ENCODE measurements at regions not wholly inside any gene's neighbourhood (a gene's known extent, or its start where the extent isn't known, plus 50 kb on each side); places are given as distances from the start of the nearest gene placed in this dataset.
"Not testable (repeated sequence)": the region's sequence is repeated elsewhere in the genome, so short reads cannot be mapped to it uniquely, and the experiment has no call there.

DNA sequence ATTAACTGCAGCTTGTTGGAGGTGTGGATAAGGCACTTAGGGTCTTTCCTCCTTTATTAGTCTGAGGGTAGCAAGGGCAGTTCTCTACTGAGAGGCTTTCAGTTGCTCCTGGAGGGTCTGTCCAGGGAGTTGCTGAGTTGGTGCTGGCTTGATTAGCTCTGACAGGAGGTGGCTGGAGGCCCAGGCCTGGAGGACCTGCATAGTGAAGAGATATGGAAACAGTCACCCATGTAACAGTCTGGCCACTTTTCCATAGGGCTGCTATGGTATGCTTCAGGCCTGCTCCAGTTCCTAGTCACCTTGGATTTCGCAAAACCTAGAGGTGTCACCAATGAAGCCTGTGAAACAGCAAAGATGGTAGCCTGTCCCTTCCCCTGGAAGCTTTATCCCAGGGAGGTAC lies 143.3 kb upstream of the SLC38A2 start:
- Mint-ChIP-seq H3K27ac (no peak overlapping the region), H3K4me1 (peaks cover 15% of the 10 kb centered on the region), H3K9me3 (peaks cover 5% of the 10 kb centered on the region), H3K27me3 (no peaks in the 10 kb centered on the region), H3K36me3 (ENCODE audit: low read depth) (peaks cover 3% of the 10 kb centered on the region), H3K4me3 (no peak overlapping the region)
- intact Hi-C loops (cut with micrococcal nuclease), result loop anchor here (2.0 kb wide), 1 partner anchor 143 kb away; the partner anchor contains the start of gene SLC38A2
- CTCF ChIA-PET, result no interaction called here
- DNase-seq (no peak), ATAC-seq (ENCODE audit: low read depth) (no peak)
- POLR2A ChIA-PET, result no interaction called here
- TF ChIP-seq, protein P1, sequence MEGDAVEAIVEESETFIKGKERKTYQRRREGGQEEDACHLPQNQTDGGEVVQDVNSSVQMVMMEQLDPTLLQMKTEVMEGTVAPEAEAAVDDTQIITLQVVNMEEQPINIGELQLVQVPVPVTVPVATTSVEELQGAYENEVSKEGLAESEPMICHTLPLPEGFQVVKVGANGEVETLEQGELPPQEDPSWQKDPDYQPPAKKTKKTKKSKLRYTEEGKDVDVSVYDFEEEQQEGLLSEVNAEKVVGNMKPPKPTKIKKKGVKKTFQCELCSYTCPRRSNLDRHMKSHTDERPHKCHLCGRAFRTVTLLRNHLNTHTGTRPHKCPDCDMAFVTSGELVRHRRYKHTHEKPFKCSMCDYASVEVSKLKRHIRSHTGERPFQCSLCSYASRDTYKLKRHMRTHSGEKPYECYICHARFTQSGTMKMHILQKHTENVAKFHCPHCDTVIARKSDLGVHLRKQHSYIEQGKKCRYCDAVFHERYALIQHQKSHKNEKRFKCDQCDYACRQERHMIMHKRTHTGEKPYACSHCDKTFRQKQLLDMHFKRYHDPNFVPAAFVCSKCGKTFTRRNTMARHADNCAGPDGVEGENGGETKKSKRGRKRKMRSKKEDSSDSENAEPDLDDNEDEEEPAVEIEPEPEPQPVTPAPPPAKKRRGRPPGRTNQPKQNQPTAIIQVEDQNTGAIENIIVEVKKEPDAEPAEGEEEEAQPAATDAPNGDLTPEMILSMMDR (IDR thresholded peaks at IDR 0.05), result no peak

- CTCF ChIA-PET, result no interaction called here
- no peaks in the 10 kb centered on the region for H3K27me3 Mint-ChIP-seq
- TF ChIP-seq, protein P1 (IDR thresholded peaks at IDR 0.05), result no peak
- H3K4me1 Mint-ChIP-seq, result peaks cover 15% of the 10 kb centered on the region
- POLR2A ChIA-PET, result no interaction called here
- DNase-seq (no peak), ATAC-seq (ENCODE audit: low read depth) (no peak)
- peaks cover 3% of the 10 kb centered on the region for H3K36me3 Mint-ChIP-seq (ENCODE audit: low read depth)
- H3K27ac Mint-ChIP-seq, result no peak overlapping the region
- intact Hi-C loops (cut with micrococcal nuclease), result no loop called here
- peaks cover 12% of the 10 kb centered on the region for H3K9me3 Mint-ChIP-seq
- no peak overlapping the region for H3K4me3 Mint-ChIP-seq
Measured at GRCh38 chr12:46514886-46515285, 142.3 kb upstream of the SLC38A2 start.

- H3K4me3 Mint-ChIP-seq; DNase-seq; POLR2A ChIA-PET; ATAC-seq (ENCODE audit: low read depth); CTCF ChIA-PET; H3K4me1 Mint-ChIP-seq; intact Hi-C loops (cut with micrococcal nuclease); H3K27me3 Mint-ChIP-seq; H3K27ac Mint-ChIP-seq: not testable (repeated sequence)
- Mint-ChIP-seq H3K9me3 (peaks cover 33% of the 10 kb centered on the region), H3K36me3 (ENCODE audit: low read depth) (peaks cover 13% of the 10 kb centered on the region)
Measured at GRCh38 chr12:46510257-46510656, 137.7 kb upstream of the SLC38A2 start.

DNA sequence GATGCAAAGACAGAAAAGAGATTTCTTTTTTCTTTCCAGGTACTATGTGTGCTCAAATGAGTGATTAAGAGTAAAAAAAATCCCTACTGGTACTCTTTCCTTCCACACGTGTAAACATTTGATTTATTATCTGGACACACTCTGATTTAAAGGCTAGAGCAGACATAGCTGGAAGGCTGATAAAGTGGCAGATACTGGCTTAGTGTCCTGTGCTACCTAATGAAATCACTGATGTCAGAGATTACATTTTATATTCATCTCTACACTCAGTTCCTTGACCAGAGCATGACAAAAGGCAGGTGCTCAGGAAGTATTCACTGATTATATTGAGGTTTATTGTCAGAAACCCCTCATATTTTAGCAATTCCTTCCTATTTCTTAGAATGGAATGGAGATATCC lies 136.6 kb upstream of the SLC38A2 start:
- DNase-seq (no peak), ATAC-seq (ENCODE audit: low read depth) (no peak)
- POLR2A ChIA-PET, result no interaction called here
- CTCF ChIA-PET, result no interaction called here
- H3K27me3 Mint-ChIP-seq, result no peaks in the 10 kb centered on the region
- intact Hi-C loops (cut with micrococcal nuclease), result no loop called here
- no peak overlapping the region for H3K27ac Mint-ChIP-seq
- TF ChIP-seq, protein P1 (IDR thresholded peaks at IDR 0.05), result no peak
- no peak overlapping the region for H3K4me3 Mint-ChIP-seq
- H3K36me3 Mint-ChIP-seq (ENCODE audit: low read depth), result peaks cover 13% of the 10 kb centered on the region
- H3K9me3 Mint-ChIP-seq, result peaks cover 38% of the 10 kb centered on the region
- H3K4me1 Mint-ChIP-seq, result no peaks in the 10 kb centered on the region

GRCh38 chr12:46508651-46509050 lies 136.1 kb upstream of the SLC38A2 start:
- H3K9me3 Mint-ChIP-seq, result peaks cover 38% of the 10 kb centered on the region
- H3K4me1 Mint-ChIP-seq, result no peaks in the 10 kb centered on the region
- CTCF ChIA-PET, result no interaction called here

DNA sequence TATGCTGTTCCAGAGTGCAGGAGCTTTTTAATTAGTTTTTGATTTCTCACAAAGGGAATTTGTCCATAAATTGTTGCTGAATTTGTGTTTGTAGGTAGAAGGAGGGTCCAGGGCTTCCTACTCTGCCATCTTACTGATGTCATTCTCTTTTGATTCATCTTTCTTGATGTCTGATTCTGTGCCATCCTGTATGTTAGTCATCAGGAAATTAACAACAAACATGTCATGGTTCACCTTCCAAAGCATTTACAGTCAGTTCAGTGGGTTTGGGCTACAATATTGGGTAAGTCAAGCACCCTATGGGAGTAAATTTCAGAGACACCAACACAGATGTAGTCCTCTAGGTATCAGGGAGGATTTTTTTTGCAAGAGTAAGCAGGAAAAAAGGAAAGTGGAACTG lies 135.2 kb upstream of the SLC38A2 start:
- H3K36me3 Mint-ChIP-seq (ENCODE audit: low read depth), result peaks cover 15% of the 10 kb centered on the region
- POLR2A ChIA-PET, result no interaction called here
- no peaks in the 10 kb centered on the region for H3K27me3 Mint-ChIP-seq
- CTCF ChIA-PET, result no interaction called here
- TF ChIP-seq, protein P1 (IDR thresholded peaks at IDR 0.05), result no peak
- no peak overlapping the region for H3K4me3 Mint-ChIP-seq
- no peak for ATAC-seq (ENCODE audit: low read depth)
- H3K4me1 Mint-ChIP-seq, result no peaks in the 10 kb centered on the region
- DNase-seq, result no peak
- no peak overlapping the region for H3K27ac Mint-ChIP-seq
- intact Hi-C loops (cut with micrococcal nuclease), result no loop called here
- peaks cover 41% of the 10 kb centered on the region for H3K9me3 Mint-ChIP-seq

More at GRCh38 chr12:46508651-46509050, 136.1 kb upstream of the SLC38A2 start:
- Mint-ChIP-seq H3K36me3 (ENCODE audit: low read depth) (peaks cover 14% of the 10 kb centered on the region), H3K27ac (no peak overlapping the region), H3K4me3 (no peak overlapping the region), H3K27me3 (no peaks in the 10 kb centered on the region)
- no peak for ATAC-seq (ENCODE audit: low read depth)
- intact Hi-C loops (cut with micrococcal nuclease), result no loop called here
- TF ChIP-seq, protein P1 (IDR thresholded peaks at IDR 0.05), result no peak
- no peak for DNase-seq
- POLR2A ChIA-PET, result no interaction called here
